ENCODE measurements at regions not wholly inside any gene's neighbourhood (a gene's known extent, or its start where the extent isn't known, plus 50 kb on each side); places are given as distances from the start of the nearest gene placed in this dataset.

DNA sequence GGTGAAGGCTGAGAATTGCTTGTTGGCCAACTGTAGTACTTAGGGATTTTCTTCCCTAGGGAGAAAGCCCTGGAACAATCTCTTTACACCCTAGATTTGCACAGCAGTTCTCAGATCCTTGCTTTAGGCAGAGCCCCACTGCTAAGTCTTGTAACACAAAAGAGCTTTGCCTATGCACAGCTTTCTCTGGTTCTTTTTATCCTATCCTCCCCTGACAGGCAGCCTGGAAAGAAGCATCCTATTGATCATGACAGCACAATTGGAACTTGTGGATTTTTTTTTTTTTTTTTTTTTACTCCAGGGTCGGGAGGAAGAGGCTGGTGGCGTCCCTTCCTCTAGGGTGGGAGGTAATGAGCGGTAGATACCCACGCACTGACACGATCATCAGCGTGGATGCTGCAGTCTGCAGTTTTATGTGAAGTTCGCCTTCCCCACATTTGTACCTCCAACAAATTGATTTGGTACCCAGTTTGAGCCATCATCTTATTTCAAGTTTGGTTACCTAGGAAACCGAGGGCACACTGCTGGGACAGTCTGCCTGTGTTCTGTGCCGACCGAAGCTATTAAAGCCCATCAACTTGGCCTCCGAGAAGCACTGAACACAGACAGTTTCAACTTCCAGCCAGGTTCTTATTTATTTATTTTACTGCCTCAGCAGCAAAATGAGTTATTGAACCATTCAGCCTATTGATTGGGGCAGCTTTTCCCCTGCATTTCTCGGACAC, 110.1 kb downstream of the NRN1 start:
- DNase-seq (ENCODE audit: low spot score) (no peak), ATAC-seq (no peak)
- peaks cover 13% of the 10 kb centered on the region for H3K9me3 Mint-ChIP-seq
- peaks cover 16% of the 10 kb centered on the region for H3K27me3 Mint-ChIP-seq (ENCODE audit: low read depth)
- no peak overlapping the region for H3K27ac Mint-ChIP-seq
- ChIA-PET POLR2A (interaction anchor here (0.7 kb wide), 1 partner anchor 474 kb away, joined by 6 read pairs; no protein-coding TSS in a partner anchor), CTCF (no interaction called here)
- TF ChIP-seq, protein P1, sequence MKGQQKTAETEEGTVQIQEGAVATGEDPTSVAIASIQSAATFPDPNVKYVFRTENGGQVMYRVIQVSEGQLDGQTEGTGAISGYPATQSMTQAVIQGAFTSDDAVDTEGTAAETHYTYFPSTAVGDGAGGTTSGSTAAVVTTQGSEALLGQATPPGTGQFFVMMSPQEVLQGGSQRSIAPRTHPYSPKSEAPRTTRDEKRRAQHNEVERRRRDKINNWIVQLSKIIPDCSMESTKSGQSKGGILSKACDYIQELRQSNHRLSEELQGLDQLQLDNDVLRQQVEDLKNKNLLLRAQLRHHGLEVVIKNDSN (CRISPR knock-in tag; IDR thresholded peaks at IDR 0.05) = no peak
- TF ChIP-seq, protein P2, sequence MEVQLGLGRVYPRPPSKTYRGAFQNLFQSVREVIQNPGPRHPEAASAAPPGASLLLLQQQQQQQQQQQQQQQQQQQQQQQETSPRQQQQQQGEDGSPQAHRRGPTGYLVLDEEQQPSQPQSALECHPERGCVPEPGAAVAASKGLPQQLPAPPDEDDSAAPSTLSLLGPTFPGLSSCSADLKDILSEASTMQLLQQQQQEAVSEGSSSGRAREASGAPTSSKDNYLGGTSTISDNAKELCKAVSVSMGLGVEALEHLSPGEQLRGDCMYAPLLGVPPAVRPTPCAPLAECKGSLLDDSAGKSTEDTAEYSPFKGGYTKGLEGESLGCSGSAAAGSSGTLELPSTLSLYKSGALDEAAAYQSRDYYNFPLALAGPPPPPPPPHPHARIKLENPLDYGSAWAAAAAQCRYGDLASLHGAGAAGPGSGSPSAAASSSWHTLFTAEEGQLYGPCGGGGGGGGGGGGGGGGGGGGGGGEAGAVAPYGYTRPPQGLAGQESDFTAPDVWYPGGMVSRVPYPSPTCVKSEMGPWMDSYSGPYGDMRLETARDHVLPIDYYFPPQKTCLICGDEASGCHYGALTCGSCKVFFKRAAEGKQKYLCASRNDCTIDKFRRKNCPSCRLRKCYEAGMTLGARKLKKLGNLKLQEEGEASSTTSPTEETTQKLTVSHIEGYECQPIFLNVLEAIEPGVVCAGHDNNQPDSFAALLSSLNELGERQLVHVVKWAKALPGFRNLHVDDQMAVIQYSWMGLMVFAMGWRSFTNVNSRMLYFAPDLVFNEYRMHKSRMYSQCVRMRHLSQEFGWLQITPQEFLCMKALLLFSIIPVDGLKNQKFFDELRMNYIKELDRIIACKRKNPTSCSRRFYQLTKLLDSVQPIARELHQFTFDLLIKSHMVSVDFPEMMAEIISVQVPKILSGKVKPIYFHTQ (CRISPR knock-in tag; IDR thresholded peaks at IDR 0.05) = no peak
- TF ChIP-seq OVOL2 (CRISPR knock-in tag; IDR thresholded peaks at IDR 0.05; ENCODE audit: borderline replicate concordance) (no peak), TEAD4 (CRISPR knock-in tag; IDR thresholded peaks at IDR 0.05) (no peak)
- TF ChIP-seq, protein P3, sequence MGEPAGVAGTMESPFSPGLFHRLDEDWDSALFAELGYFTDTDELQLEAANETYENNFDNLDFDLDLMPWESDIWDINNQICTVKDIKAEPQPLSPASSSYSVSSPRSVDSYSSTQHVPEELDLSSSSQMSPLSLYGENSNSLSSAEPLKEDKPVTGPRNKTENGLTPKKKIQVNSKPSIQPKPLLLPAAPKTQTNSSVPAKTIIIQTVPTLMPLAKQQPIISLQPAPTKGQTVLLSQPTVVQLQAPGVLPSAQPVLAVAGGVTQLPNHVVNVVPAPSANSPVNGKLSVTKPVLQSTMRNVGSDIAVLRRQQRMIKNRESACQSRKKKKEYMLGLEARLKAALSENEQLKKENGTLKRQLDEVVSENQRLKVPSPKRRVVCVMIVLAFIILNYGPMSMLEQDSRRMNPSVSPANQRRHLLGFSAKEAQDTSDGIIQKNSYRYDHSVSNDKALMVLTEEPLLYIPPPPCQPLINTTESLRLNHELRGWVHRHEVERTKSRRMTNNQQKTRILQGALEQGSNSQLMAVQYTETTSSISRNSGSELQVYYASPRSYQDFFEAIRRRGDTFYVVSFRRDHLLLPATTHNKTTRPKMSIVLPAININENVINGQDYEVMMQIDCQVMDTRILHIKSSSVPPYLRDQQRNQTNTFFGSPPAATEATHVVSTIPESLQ (CRISPR knock-in tag; IDR thresholded peaks at IDR 0.05) = no peak
- TF ChIP-seq, protein P4, sequence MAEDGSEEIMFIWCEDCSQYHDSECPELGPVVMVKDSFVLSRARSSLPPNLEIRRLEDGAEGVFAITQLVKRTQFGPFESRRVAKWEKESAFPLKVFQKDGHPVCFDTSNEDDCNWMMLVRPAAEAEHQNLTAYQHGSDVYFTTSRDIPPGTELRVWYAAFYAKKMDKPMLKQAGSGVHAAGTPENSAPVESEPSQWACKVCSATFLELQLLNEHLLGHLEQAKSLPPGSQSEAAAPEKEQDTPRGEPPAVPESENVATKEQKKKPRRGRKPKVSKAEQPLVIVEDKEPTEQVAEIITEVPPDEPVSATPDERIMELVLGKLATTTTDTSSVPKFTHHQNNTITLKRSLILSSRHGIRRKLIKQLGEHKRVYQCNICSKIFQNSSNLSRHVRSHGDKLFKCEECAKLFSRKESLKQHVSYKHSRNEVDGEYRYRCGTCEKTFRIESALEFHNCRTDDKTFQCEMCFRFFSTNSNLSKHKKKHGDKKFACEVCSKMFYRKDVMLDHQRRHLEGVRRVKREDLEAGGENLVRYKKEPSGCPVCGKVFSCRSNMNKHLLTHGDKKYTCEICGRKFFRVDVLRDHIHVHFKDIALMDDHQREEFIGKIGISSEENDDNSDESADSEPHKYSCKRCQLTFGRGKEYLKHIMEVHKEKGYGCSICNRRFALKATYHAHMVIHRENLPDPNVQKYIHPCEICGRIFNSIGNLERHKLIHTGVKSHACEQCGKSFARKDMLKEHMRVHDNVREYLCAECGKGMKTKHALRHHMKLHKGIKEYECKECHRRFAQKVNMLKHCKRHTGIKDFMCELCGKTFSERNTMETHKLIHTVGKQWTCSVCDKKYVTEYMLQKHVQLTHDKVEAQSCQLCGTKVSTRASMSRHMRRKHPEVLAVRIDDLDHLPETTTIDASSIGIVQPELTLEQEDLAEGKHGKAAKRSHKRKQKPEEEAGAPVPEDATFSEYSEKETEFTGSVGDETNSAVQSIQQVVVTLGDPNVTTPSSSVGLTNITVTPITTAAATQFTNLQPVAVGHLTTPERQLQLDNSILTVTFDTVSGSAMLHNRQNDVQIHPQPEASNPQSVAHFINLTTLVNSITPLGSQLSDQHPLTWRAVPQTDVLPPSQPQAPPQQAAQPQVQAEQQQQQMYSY (CRISPR knock-in tag; IDR thresholded peaks at IDR 0.05) = no peak
- TF ChIP-seq, protein P5, sequence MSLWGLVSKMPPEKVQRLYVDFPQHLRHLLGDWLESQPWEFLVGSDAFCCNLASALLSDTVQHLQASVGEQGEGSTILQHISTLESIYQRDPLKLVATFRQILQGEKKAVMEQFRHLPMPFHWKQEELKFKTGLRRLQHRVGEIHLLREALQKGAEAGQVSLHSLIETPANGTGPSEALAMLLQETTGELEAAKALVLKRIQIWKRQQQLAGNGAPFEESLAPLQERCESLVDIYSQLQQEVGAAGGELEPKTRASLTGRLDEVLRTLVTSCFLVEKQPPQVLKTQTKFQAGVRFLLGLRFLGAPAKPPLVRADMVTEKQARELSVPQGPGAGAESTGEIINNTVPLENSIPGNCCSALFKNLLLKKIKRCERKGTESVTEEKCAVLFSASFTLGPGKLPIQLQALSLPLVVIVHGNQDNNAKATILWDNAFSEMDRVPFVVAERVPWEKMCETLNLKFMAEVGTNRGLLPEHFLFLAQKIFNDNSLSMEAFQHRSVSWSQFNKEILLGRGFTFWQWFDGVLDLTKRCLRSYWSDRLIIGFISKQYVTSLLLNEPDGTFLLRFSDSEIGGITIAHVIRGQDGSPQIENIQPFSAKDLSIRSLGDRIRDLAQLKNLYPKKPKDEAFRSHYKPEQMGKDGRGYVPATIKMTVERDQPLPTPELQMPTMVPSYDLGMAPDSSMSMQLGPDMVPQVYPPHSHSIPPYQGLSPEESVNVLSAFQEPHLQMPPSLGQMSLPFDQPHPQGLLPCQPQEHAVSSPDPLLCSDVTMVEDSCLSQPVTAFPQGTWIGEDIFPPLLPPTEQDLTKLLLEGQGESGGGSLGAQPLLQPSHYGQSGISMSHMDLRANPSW (CRISPR knock-in tag; conservative IDR thresholded peaks at IDR 0.05; ENCODE audit: low read depth) = no peak
- TF ChIP-seq, protein P6, sequence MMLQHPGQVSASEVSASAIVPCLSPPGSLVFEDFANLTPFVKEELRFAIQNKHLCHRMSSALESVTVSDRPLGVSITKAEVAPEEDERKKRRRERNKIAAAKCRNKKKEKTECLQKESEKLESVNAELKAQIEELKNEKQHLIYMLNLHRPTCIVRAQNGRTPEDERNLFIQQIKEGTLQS (CRISPR knock-in tag; conservative IDR thresholded peaks at IDR 0.05) = no peak
- TF ChIP-seq, protein P7, sequence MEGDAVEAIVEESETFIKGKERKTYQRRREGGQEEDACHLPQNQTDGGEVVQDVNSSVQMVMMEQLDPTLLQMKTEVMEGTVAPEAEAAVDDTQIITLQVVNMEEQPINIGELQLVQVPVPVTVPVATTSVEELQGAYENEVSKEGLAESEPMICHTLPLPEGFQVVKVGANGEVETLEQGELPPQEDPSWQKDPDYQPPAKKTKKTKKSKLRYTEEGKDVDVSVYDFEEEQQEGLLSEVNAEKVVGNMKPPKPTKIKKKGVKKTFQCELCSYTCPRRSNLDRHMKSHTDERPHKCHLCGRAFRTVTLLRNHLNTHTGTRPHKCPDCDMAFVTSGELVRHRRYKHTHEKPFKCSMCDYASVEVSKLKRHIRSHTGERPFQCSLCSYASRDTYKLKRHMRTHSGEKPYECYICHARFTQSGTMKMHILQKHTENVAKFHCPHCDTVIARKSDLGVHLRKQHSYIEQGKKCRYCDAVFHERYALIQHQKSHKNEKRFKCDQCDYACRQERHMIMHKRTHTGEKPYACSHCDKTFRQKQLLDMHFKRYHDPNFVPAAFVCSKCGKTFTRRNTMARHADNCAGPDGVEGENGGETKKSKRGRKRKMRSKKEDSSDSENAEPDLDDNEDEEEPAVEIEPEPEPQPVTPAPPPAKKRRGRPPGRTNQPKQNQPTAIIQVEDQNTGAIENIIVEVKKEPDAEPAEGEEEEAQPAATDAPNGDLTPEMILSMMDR (IDR thresholded peaks at IDR 0.05) = no peak
- peaks cover 13% of the 10 kb centered on the region for H3K36me3 Mint-ChIP-seq
- peaks cover 8% of the 10 kb centered on the region for H3K4me1 Mint-ChIP-seq
- no peak overlapping the region for H3K4me3 Mint-ChIP-seq

Data from WTC11 (cell line).